ENCODE measurements at regions not wholly inside any gene's neighbourhood (a gene's known extent, or its start where the extent isn't known, plus 50 kb on each side); places are given as distances from the start of the nearest gene placed in this dataset.

DNA sequence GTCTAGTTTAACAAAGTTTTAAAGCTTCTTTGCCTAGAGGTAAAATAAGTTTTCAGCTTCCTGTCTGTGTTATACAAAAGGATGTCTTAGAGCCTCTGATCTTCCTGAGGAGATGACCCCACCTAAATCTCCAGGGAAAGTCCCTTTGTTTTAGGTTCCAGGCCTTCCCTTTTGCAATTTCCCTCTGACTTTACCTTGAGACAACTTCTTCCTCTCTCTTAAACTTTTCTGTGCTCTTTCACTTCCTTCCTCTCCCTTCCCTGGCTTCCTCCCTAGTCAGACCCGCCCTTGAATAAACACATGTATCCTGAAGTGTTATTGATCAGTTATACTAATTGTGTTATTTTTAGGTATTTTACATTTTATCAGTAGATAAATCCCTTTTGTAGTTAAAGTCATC lies 134.8 kb downstream of the DYRK2 start:
- Histone ChIP-seq H4K20me1 (ENCODE audit: control insufficient read depth, insufficient read depth, low read depth, low read length) (no peaks in the 10 kb centered on the region), H3K79me2 (ENCODE audit: control insufficient read depth, low read length) (no peaks in the 10 kb centered on the region), H3K36me3 (ENCODE audit: control insufficient read depth, low read length) (no peaks in the 10 kb centered on the region), H3K4me2 (ENCODE audit: low read length) (peak overlapping the region; percentile 27), H3K4me1 (ENCODE audit: control insufficient read depth, low read length) (peaks cover 53% of the 10 kb centered on the region), H3K9me2 (replicated peaks; ENCODE audit: control insufficient read depth, low read length) (no peaks in the 10 kb centered on the region), H3K27me3 (ENCODE audit: control insufficient read depth, low read length) (no peaks in the 10 kb centered on the region), H3K4me3 (ENCODE audit: low read length) (no peak overlapping the region), H3K27ac (ENCODE audit: low read depth, low read length) (no peak overlapping the region), H3K9me3 (ENCODE audit: control insufficient read depth, insufficient read depth, low read length) (no peaks in the 10 kb centered on the region; the same call in 1 of the 2 replicates), H3F3A (ENCODE audit: control insufficient read depth, insufficient read depth) (no peaks in the 10 kb centered on the region)
- no peak for TF ChIP-seq EZH2phosphoT487 (IDR thresholded peaks at IDR 0.05; ENCODE audit: borderline replicate concordance, low read length)
- TF ChIP-seq, protein P1, sequence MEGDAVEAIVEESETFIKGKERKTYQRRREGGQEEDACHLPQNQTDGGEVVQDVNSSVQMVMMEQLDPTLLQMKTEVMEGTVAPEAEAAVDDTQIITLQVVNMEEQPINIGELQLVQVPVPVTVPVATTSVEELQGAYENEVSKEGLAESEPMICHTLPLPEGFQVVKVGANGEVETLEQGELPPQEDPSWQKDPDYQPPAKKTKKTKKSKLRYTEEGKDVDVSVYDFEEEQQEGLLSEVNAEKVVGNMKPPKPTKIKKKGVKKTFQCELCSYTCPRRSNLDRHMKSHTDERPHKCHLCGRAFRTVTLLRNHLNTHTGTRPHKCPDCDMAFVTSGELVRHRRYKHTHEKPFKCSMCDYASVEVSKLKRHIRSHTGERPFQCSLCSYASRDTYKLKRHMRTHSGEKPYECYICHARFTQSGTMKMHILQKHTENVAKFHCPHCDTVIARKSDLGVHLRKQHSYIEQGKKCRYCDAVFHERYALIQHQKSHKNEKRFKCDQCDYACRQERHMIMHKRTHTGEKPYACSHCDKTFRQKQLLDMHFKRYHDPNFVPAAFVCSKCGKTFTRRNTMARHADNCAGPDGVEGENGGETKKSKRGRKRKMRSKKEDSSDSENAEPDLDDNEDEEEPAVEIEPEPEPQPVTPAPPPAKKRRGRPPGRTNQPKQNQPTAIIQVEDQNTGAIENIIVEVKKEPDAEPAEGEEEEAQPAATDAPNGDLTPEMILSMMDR (IDR thresholded peaks at IDR 0.05; ENCODE audit: low read depth, low read length, poor library complexity, severe bottlenecking), result no peak

DNA sequence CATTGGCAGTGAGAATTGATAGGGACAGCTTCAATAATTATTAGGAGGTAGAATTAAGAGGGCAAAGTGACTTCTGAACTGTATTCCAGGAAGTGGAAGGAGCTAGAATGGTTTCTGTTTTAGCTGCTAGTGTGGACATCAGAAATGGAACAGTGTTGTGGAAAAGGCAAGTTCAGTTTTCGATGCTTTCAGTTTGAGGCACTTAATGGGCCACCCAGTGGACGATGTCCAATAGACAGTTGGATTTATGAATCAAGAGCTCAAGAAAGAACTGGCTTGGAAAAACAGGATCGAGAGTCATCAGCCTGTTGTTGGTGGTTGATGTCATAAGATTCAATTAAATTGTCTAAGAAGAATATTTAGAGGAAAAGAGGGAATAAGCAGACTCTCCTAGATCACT lies 136.3 kb downstream of the DYRK2 start:
- Histone ChIP-seq H3K79me2 (ENCODE audit: control insufficient read depth, low read length) (no peaks in the 10 kb centered on the region), H4K20me1 (ENCODE audit: control insufficient read depth, insufficient read depth, low read depth, low read length) (no peaks in the 10 kb centered on the region), H3K9me2 (replicated peaks; ENCODE audit: control insufficient read depth, low read length) (no peaks in the 10 kb centered on the region), H3F3A (ENCODE audit: control insufficient read depth, insufficient read depth) (no peaks in the 10 kb centered on the region), H3K4me2 (ENCODE audit: low read length) (no peak overlapping the region), H3K4me3 (ENCODE audit: low read length) (no peak overlapping the region), H3K9me3 (ENCODE audit: control insufficient read depth, insufficient read depth, low read length) (no peaks in the 10 kb centered on the region; the same call in 1 of the 2 replicates), H3K4me1 (ENCODE audit: control insufficient read depth, low read length) (peaks cover 60% of the 10 kb centered on the region), H3K27me3 (ENCODE audit: control insufficient read depth, low read length) (no peaks in the 10 kb centered on the region), H3K36me3 (ENCODE audit: control insufficient read depth, low read length) (no peaks in the 10 kb centered on the region), H3K27ac (ENCODE audit: low read depth, low read length) (no peak overlapping the region)
- TF ChIP-seq, protein P1 (IDR thresholded peaks at IDR 0.05; ENCODE audit: low read depth, low read length, poor library complexity, severe bottlenecking), result no peak
- no peak for TF ChIP-seq EZH2phosphoT487 (IDR thresholded peaks at IDR 0.05; ENCODE audit: borderline replicate concordance, low read length)

DNA sequence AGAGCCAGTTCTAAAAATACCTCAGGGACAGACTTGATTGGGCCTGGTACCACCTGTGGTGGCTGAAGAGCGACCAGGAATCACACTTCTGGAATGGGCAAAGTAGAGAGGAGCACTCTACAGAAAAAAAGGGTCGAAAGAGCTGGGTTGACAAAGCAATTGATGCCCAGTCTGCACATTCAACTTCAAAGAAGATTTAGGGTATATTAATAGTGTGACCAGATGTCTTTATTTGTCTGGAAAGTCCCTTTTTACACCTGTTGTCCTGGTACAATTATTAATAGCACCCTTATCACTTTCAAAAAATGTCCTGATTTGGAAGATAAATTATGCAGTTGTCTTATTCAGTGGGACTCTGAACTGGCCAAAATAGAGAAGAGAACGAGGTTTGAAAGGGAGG lies 137.5 kb downstream of the DYRK2 start:
- H3K4me2 ChIP-seq (ENCODE audit: low read length), result peak overlapping the region; percentile 28
- no peaks in the 10 kb centered on the region for H3K36me3 ChIP-seq (ENCODE audit: control insufficient read depth, low read length)
- H3K27me3 ChIP-seq (ENCODE audit: control insufficient read depth, low read length), result no peaks in the 10 kb centered on the region
- TF ChIP-seq, protein P1 (IDR thresholded peaks at IDR 0.05; ENCODE audit: low read depth, low read length, poor library complexity, severe bottlenecking), result no peak
- TF ChIP-seq EZH2phosphoT487 (IDR thresholded peaks at IDR 0.05; ENCODE audit: borderline replicate concordance, low read length), result no peak
- H3K4me3 ChIP-seq (ENCODE audit: low read length), result peak overlapping the region; percentile 13
- no peaks in the 10 kb centered on the region for H3K9me2 ChIP-seq (replicated peaks; ENCODE audit: control insufficient read depth, low read length)
- peaks cover 67% of the 10 kb centered on the region for H3K4me1 ChIP-seq (ENCODE audit: control insufficient read depth, low read length)
- no peaks in the 10 kb centered on the region for H4K20me1 ChIP-seq (ENCODE audit: control insufficient read depth, insufficient read depth, low read depth, low read length)
- H3K79me2 ChIP-seq (ENCODE audit: control insufficient read depth, low read length), result no peaks in the 10 kb centered on the region
- H3K27ac ChIP-seq (ENCODE audit: low read depth, low read length), result no peak overlapping the region
- H3K9me3 ChIP-seq (ENCODE audit: control insufficient read depth, insufficient read depth, low read length), result no peaks in the 10 kb centered on the region; the same call in 1 of the 2 replicates
- no peaks in the 10 kb centered on the region for H3F3A ChIP-seq (ENCODE audit: control insufficient read depth, insufficient read depth)
